ENCODE measurements at regions not wholly inside any gene's neighbourhood (a gene's known extent, or its start where the extent isn't known, plus 50 kb on each side); places are given as distances from the start of the nearest gene placed in this dataset.

GRCh38 chr3:130227540-130227939 lies 117.9 kb upstream of the COL6A5 start:
- no peaks in the 10 kb centered on the region for H3K79me2 ChIP-seq (ENCODE audit: insufficient read depth, low read length)
- no peaks in the 10 kb centered on the region for H4K20me1 ChIP-seq (ENCODE audit: insufficient read depth, low read length, poor library complexity, severe bottlenecking)
- H3F3A ChIP-seq (ENCODE audit: low read depth) = no peaks in the 10 kb centered on the region
- H3K4me3 ChIP-seq (ENCODE audit: low read length, poor library complexity, severe bottlenecking) = no peak overlapping the region
- no peak overlapping the region for H3K4me2 ChIP-seq (ENCODE audit: low read depth, low read length, poor library complexity, severe bottlenecking)
- TF ChIP-seq CTCF (conservative IDR thresholded peaks at IDR 0.05; ENCODE audit: low read length) = no peak
- TF ChIP-seq EZH2phosphoT487 (IDR thresholded peaks at IDR 0.05; ENCODE audit: borderline replicate concordance) = no peak
- no peaks in the 10 kb centered on the region for H3K27me3 ChIP-seq (ENCODE audit: insufficient read depth, low read length, poor library complexity, severe bottlenecking)
- H3K4me1 ChIP-seq (ENCODE audit: insufficient read depth, low read length, poor library complexity, severe bottlenecking) = no peaks in the 10 kb centered on the region
- H3K9me2 ChIP-seq (replicated peaks; ENCODE audit: low read depth, low read length) = no peaks in the 10 kb centered on the region
- H3K36me3 ChIP-seq (ENCODE audit: insufficient read depth, low read length) = no peaks in the 10 kb centered on the region
- no peaks in the 10 kb centered on the region for H3K9me3 ChIP-seq (ENCODE audit: insufficient read depth, low read depth, low read length)
- H3K9ac ChIP-seq (ENCODE audit: low read depth, low read length, poor library complexity, severe bottlenecking) = no peak overlapping the region
- no peak overlapping the region for H2AFZ ChIP-seq (ENCODE audit: low read length)

GRCh38 chr3:130242850-130243569 lies 102.5 kb upstream of the COL6A5 start:
- no peaks in the 10 kb centered on the region for H3K27me3 ChIP-seq (ENCODE audit: insufficient read depth, low read length, poor library complexity, severe bottlenecking)
- H3K4me2 ChIP-seq (ENCODE audit: low read depth, low read length, poor library complexity, severe bottlenecking) = no peak overlapping the region
- H3K4me1 ChIP-seq (ENCODE audit: insufficient read depth, low read length, poor library complexity, severe bottlenecking) = no peaks in the 10 kb centered on the region
- no peaks in the 10 kb centered on the region for H3K36me3 ChIP-seq (ENCODE audit: insufficient read depth, low read length)
- H2AFZ ChIP-seq (ENCODE audit: low read length) = no peak overlapping the region
- no peaks in the 10 kb centered on the region for H3F3A ChIP-seq (ENCODE audit: low read depth)
- no peaks in the 10 kb centered on the region for H3K9me2 ChIP-seq (replicated peaks; ENCODE audit: low read depth, low read length)
- H4K20me1 ChIP-seq (ENCODE audit: insufficient read depth, low read length, poor library complexity, severe bottlenecking) = no peaks in the 10 kb centered on the region
- no peaks in the 10 kb centered on the region for H3K9me3 ChIP-seq (ENCODE audit: insufficient read depth, low read depth, low read length)
- no peak overlapping the region for H3K4me3 ChIP-seq (ENCODE audit: low read length, poor library complexity, severe bottlenecking)
- TF ChIP-seq EZH2phosphoT487 (IDR thresholded peaks at IDR 0.05; ENCODE audit: borderline replicate concordance) (no peak), CTCF (conservative IDR thresholded peaks at IDR 0.05; ENCODE audit: low read length) (peak; percentile 57)
- no peak overlapping the region for H3K9ac ChIP-seq (ENCODE audit: low read depth, low read length, poor library complexity, severe bottlenecking)
- H3K79me2 ChIP-seq (ENCODE audit: insufficient read depth, low read length) = no peaks in the 10 kb centered on the region

GRCh38 chr3:130243808-130244207 lies 101.7 kb upstream of the COL6A5 start:
- H3K4me1 ChIP-seq (ENCODE audit: insufficient read depth, low read length, poor library complexity, severe bottlenecking) = no peaks in the 10 kb centered on the region
- no peak overlapping the region for H2AFZ ChIP-seq (ENCODE audit: low read length)
- H3K36me3 ChIP-seq (ENCODE audit: insufficient read depth, low read length) = no peaks in the 10 kb centered on the region
- no peaks in the 10 kb centered on the region for H3K79me2 ChIP-seq (ENCODE audit: insufficient read depth, low read length)
- no peaks in the 10 kb centered on the region for H3K27me3 ChIP-seq (ENCODE audit: insufficient read depth, low read length, poor library complexity, severe bottlenecking)
- H3K4me2 ChIP-seq (ENCODE audit: low read depth, low read length, poor library complexity, severe bottlenecking) = no peak overlapping the region
- H3K9ac ChIP-seq (ENCODE audit: low read depth, low read length, poor library complexity, severe bottlenecking) = no peak overlapping the region
- TF ChIP-seq CTCF (conservative IDR thresholded peaks at IDR 0.05; ENCODE audit: low read length) (no peak), EZH2phosphoT487 (IDR thresholded peaks at IDR 0.05; ENCODE audit: borderline replicate concordance) (no peak)
- H4K20me1 ChIP-seq (ENCODE audit: insufficient read depth, low read length, poor library complexity, severe bottlenecking) = no peaks in the 10 kb centered on the region
- no peaks in the 10 kb centered on the region for H3K9me3 ChIP-seq (ENCODE audit: insufficient read depth, low read depth, low read length)
- no peaks in the 10 kb centered on the region for H3F3A ChIP-seq (ENCODE audit: low read depth)
- no peaks in the 10 kb centered on the region for H3K9me2 ChIP-seq (replicated peaks; ENCODE audit: low read depth, low read length)
- no peak overlapping the region for H3K4me3 ChIP-seq (ENCODE audit: low read length, poor library complexity, severe bottlenecking)
